HT1080 (cell line): ENCODE measurements at regions not wholly inside any gene's neighbourhood (a gene's known extent, or its start where the extent isn't known, plus 50 kb on each side); places are given as distances from the start of the nearest gene placed in this dataset.
"Not testable (repeated sequence)": the region's sequence is repeated elsewhere in the genome, so short reads cannot be mapped to it uniquely, and the experiment has no call there.

Source experiments
- DNase-seq: peaks from one replicate; pipeline ENCODE4 v3.0.0-alpha.2; 2015; ENCODE audit warnings: low read depth

GRCh38 chr14:25436906-25437305, 387.0 kb upstream of the STXBP6 start:
- no peak for DNase-seq

DNA sequence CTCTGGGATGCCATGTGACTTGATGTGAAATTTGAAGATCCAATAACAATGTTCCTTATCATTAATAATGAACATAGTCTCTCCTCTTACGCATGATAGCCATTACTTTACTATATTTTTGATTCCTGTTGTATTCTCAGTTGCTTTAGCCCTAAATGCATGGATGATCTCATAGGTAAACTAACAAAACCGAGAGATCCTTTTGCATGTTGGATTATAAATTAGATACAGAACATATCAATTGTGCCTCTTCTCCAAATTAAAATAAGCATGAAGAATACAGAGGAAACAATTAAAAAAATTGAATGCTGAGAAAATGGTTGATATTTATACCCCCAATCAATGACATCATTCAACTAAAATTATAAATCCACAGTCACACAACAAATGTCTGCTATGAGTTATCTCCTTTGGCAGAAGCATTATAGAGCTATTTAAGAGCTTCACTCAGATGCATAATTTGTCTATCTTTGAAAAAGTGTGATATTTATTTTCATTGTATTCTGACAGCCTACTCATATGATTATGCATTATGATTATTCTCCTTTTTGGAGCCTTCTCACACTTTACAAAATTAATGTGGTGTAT, 386.4 kb upstream of the STXBP6 start:
- DNase-seq: no peak

DNA sequence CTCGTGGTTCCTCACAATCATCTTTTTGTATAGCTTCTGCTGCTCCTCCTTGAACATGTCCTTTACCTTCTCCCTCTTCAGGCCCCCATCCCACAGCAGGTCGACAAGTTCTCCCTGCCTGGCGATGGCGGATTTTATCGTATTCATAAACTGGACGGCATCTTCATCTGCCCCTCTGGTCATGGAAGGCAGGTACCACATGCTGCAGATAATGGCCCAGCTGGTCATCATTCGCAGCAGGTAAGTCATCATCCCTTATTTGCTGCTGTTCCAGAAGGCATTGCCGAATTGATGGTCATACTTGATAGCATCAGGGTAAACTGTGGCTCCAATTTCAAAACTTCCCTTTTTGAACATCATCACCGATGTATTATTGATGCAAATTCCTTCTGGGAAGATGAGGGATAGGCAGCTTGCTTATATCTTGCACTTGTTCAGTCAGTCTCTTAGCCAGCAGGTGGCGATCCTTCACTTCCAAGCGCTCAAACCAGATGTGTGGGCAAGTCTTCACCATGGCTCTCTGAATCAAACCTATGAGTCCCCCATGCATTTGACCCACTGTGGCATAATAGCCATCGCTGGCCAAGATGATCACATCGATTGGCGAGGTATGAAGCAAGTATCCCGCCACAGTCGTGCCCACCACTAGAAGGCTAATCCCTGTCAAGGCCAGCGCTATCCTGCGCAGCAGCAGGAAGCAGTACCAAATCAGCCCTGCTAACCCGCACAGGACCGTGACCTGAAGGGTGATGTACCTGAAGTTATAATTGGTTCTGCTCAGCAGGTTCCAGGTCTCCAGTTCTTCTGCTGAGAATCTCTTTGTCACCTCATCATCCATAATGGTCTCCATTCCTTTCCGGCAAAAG, 381.5 kb upstream of the STXBP6 start:
- peak; percentile 40 for DNase-seq

- DNase-seq: no peak
These were observed 380.9 kb upstream of the STXBP6 start for GRCh38 chr14:25430808-25431207.

GRCh38 chr14:25412998-25413397, 363.1 kb upstream of the STXBP6 start:
- no peak for DNase-seq

GRCh38 chr14:25411781-25412757, 362.1 kb upstream of the STXBP6 start:
- no peak for DNase-seq

DNA sequence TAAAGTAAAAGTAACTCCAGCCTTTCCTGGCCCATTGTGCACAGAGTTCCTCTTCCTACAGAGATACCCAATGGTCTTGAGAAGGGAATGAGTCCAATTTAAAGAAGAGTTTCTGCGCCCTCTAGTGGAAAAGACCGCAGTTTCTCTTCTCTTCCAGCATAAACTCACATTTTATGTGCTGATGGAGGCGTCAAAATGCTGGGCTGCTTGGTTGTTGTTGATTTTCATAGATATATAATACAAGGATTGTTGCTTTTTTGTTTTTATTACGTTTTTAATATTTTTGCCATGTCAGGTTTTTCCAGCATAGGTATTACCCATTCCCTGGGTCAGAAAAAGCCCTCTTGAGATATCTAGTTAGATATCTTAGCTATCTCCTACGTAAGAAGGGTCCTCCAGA, 356.9 kb upstream of the STXBP6 start:
- DNase-seq: peak; percentile 55

DNA sequence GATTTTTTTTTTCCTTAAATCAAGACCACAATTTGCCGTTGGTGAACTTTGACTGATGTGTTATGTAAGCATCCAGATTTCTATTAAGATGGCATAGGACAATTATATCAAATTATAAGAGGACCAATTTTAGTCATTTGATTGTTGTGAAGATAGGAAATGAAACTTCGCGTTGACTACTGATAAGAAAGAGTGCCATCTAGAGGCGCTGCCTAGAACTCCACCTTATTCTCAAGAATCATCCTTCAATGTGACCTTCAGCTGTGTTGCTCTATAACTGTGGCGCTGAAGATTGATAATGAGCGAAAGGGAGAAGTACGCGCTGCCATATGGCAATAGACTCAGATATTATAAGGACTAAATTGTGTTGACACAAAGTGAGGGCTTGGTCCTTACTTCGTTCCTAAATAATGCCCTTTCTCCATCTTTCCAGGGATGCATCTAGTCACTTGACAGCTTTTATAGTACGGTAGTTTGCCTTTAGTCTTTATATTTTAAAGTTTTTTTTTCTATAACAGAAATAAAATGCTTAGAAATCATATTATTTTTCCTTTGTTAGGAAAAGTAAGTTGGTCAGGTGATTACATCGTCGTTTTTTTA, 350.8 kb upstream of the STXBP6 start:
- DNase-seq: peak; percentile 33

DNA sequence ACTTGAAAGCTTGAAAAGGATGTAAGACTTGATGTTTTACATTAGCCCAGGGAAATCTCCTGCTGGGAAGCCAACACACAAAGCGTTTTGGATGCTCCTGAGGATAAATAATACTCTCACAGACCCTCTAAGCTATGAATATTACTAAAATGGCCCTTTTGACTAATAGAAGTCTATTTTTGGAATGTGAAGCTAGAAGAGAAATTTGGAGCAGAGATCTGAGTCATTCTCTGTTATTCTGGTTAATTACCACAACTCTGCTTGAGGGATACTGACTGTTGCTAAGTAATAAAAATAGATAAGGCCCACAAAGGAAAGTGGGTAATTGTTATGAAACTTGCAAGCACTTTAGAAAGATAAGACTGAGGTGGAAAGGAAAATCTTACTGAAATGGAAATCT, 346.2 kb upstream of the STXBP6 start:
- DNase-seq: no peak

GRCh38 chr14:25394791-25395391, 344.9 kb upstream of the STXBP6 start:
- DNase-seq: peak; percentile 46

DNA sequence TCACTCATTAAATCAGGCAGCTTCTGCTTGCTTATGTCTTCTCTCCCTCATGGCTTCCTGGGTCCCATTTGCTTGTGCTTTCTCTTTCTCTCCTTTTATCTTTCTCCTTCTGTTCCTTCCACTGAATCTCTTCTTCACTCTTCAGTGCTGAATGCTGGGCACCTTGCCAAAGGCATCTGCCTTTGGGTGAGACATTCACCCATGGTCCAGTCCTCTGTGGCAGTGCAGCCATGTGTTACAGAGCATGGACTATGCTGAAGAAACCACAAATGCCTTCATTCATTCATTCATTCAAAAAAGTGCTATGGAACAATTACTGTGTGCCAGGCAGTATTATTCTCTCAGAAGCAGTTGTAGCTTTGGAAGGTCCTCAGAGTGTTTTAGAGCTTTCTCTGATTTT, 344.4 kb upstream of the STXBP6 start:
- no peak for DNase-seq

- DNase-seq: peak; percentile 69
These were observed 340.0 kb upstream of the STXBP6 start for GRCh38 chr14:25389948-25390347.

- DNase-seq: peak; percentile 74
These were observed 331.6 kb upstream of the STXBP6 start for GRCh38 chr14:25381498-25381897.

DNA sequence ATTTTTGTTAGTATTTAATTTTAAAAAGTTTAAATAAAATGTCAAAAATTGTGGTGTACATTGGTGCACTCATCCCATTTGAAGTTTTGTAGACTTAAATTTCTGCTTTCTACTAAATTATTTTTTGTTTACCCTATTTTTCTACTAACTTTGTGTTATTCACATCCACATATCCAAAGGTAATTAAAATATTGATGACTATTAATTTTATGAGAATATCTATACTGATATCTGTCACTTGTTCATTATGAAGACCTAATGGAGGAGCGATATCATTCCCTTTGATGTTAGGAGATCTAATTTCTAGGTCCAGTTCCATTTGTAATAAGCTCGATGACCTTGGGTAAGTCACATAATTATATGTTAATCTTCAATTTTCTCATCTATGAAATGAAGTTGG, 325.7 kb upstream of the STXBP6 start:
- DNase-seq: no peak

DNA sequence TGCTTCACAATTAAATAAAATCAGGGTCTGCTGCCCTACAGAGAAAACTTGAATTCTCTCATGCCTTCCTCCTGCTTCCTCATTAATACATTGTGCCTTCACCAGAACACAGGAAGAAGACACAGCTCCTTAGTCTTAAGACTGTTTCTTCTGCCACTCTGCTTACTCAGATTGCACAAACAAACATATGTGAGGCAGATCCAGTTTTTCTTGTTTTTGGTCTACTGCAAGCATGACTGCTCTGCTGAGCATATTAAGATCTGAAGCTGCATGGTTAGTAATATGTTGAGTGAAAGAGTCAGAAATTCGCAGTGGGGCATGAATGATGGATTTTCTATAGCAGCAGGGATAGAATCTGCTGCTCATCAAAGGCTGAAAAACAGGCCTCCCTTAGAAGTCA, 321.1 kb upstream of the STXBP6 start:
- no peak for DNase-seq

- not testable (repeated sequence) for DNase-seq
These were observed 320.1 kb upstream of the STXBP6 start for GRCh38 chr14:25370057-25370456.

DNA sequence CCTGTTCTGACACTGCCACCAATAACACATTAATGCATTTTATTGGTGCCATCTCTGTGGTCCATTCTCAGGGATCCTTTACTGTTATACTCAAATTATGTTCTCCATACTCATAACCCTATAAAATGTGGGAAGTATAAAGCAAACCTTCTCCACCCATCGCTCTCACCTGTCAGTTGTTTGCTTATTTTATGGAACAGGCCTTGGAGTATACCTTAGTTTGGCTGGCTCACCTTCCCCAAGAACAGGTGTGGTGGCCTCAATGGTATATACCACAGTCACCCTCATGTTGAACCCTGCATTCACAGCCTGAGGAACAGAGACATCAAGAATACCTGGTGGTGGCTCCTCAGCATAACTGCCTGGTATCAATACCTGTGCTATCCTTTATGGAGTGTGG, 308.4 kb upstream of the STXBP6 start:
- no peak for DNase-seq

DNA sequence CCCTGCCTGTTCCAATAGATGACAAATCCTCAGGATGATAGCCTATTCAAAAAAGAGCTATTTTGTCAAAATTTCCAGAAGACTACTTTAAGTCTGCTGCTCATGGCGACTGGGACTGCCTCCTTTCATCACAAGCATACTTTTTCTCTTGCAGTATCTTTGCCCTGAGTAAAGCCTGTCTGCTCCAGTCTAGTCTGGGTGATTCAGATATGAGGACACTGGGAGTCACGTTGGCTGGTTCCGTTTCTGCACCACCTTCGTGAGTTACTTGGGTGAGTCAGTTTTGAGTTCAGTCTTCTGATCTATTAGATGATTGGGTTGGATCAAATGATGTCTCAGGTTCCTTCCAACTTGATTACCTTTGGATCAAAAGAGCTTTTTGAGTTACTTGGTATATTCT, 301.3 kb upstream of the STXBP6 start:
- DNase-seq: peak; percentile 36

DNA sequence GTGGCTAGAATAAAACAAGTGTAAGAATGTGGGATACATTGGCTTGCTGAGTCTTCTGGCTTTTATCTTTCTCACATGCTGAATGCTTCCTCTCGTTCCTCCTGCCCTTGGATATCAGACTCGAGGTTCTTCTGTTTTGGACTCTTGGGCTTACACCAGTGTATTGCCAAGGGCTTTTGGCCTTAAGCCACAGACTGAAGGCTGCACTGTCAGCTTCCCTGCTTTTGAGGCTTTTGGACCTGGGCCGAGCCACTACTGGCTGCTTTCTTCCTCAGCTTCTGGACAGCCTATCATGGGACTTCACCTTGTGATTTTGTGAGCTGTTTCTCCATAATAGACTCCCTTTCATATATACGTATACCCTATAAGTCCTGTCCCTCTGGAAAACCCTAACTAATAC, 300.9 kb upstream of the STXBP6 start:
- DNase-seq: no peak

DNA sequence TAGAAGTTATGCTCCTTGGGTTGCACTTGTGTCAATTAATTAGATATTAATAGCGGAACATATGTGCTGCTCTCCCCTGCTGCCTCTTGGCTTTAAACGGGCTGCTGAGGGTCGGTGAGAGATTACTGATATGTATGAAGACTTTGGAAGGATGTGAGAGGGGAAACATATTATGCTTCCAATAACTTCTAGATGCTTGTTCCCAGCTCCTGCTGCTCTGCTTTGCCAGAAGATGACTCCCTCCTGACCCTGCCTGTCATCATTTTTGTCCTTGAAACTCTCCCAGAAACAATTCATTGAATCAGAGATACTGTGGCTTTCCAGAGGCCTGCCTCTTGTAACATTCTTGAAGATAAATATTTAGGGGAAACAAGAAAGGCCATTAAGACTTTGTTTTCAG, 300.1 kb upstream of the STXBP6 start:
- no peak for DNase-seq

DNA sequence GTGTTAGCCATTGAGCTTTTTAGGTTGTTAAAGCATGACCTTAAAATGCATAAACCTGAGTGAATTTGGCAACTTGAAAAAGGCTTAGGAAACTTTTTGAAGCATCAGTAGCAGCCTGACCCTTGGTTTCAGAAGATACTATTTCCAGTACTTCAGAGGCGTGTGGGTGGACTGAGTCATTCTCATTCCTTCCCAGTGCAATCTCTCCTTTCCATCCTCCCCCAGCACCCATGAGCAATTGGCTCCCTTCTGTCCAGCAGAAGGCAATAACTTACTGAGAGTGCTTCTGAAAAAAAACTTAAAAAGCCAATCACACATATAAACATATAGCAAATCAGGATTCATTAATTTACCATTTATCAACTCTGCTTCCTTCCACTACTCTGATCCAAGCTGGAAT, 299.3 kb upstream of the STXBP6 start:
- DNase-seq: peak; percentile 13
